Mesenchymal stem cell (in vitro differentiated cells and primary cell): ENCODE measurements at regions not wholly inside any gene's neighbourhood (a gene's known extent, or its start where the extent isn't known, plus 50 kb on each side); places are given as distances from the start of the nearest gene placed in this dataset. TPM values are rescaled to one million over a fixed set of nuclear protein-coding genes. Genes with fewer than 3 reads are reported as not detected.

ENCODE experiments used
- small RNA-seq: library from polyadenylated mRNA; stranded (forward); fragments of <200 nt; extraction: miRNeasy Mini kit (QIAGEN cat#:217004); gene quantifications from one replicate; pipeline ENCODE3, GENCODE V24; 2013; ENCODE audit warnings: low read depth

Small RNA genes lying in the stretch of these regions (small RNA-seq; reads per million reads assigned to genes)
- not detected for gene AC009518.3
